ENCODE measurements at regions not wholly inside any gene's neighbourhood (a gene's known extent, or its start where the extent isn't known, plus 50 kb on each side); places are given as distances from the start of the nearest gene placed in this dataset.

DNA sequence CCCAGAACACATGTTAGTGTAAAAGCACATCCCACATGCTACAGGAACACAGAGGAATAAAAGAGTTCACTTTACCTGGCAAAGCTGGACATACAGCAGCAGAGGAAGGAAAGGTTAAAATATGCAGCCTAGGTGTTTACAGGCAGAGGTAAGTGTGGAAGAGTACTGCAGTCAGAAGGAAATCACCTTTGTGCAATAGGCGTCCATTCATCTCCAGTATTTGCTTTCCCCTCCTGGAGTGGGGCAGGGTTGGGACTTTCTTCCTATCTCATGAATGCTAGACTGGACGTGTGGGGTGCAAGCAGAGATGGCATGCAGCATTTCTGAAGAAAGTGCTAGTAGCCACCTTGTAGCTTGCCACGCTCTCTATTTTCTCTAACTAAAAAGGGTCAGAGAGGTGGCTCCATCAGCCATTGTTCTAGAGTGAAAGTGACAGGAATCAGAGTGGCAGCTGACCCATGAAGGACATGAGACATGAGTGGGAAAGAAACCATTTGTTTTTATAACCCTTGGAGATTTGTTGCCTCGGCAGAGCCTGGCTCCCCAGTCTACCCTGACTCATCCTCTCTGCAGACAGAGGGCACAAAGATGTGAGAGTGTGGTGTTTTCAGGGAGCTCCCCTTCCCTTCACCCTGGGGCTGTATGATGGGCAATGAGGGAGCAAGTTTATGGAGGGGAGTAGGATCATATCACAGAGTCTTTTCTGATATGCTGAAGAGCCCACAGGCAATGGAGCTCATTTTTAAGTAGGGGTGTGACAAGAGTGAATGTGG lies 101.2 kb upstream of the SEC61G start:
- no peak for TF ChIP-seq CTCF (conservative IDR thresholded peaks at IDR 0.05; ENCODE audit: low read depth in 2 of 2)
- no peak for TF ChIP-seq POLR2AphosphoS5 (IDR thresholded peaks at IDR 0.05; ENCODE audit: low read depth)
- no peak for TF ChIP-seq ZNF114 (CRISPR knock-in tag; IDR thresholded peaks at IDR 0.05)
- no peak for TF ChIP-seq EZH2phosphoT487 (IDR thresholded peaks at IDR 0.05; ENCODE audit: unreplicated experiment)
- TF ChIP-seq CREB1 (CRISPR knock-in tag; IDR thresholded peaks at IDR 0.05; ENCODE audit: low read depth), result no peak
- TF ChIP-seq, protein P1, sequence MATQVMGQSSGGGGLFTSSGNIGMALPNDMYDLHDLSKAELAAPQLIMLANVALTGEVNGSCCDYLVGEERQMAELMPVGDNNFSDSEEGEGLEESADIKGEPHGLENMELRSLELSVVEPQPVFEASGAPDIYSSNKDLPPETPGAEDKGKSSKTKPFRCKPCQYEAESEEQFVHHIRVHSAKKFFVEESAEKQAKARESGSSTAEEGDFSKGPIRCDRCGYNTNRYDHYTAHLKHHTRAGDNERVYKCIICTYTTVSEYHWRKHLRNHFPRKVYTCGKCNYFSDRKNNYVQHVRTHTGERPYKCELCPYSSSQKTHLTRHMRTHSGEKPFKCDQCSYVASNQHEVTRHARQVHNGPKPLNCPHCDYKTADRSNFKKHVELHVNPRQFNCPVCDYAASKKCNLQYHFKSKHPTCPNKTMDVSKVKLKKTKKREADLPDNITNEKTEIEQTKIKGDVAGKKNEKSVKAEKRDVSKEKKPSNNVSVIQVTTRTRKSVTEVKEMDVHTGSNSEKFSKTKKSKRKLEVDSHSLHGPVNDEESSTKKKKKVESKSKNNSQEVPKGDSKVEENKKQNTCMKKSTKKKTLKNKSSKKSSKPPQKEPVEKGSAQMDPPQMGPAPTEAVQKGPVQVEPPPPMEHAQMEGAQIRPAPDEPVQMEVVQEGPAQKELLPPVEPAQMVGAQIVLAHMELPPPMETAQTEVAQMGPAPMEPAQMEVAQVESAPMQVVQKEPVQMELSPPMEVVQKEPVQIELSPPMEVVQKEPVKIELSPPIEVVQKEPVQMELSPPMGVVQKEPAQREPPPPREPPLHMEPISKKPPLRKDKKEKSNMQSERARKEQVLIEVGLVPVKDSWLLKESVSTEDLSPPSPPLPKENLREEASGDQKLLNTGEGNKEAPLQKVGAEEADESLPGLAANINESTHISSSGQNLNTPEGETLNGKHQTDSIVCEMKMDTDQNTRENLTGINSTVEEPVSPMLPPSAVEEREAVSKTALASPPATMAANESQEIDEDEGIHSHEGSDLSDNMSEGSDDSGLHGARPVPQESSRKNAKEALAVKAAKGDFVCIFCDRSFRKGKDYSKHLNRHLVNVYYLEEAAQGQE (IDR thresholded peaks at IDR 0.05; ENCODE audit: unreplicated experiment), result no peak

Data from GM23338 (cell line).